Liver (tissue), 8 donors: ENCODE measurements at regions not wholly inside any gene's neighbourhood (a gene's known extent, or its start where the extent isn't known, plus 50 kb on each side); places are given as distances from the start of the nearest gene placed in this dataset.

ENCODE experiments used
- DNase-seq: peaks from one replicate; pipeline ENCODE4 v3.0.0-alpha.2; 2017; ENCODE audit warnings: low spot score
- H3K27ac ChIP-seq, 2 donors: one replicate each; pipeline ENCODE4 v1.7.0; 2013; ENCODE audit warnings: inconsistent platforms in 2 of 2, low read length in 2 of 2, control low read depth in 1 of 2, low read depth in 1 of 2, mild to moderate bottlenecking in 1 of 2
- H3K27me3 ChIP-seq, 4 donors: one replicate each; pipeline versions ENCODE4 v1.6.1 to v1.7.0; 2013; ENCODE audit warnings: low read length in 3 of 4, inconsistent platforms in 1 of 4, mild to moderate bottlenecking in 1 of 4, moderate library complexity in 1 of 4; ENCODE audit not compliant: control insufficient read depth in 4 of 4, insufficient read depth in 4 of 4
- H3K36me3 ChIP-seq, 4 donors: one replicate each; pipeline versions ENCODE4 v1.6.1 to v1.7.0; 2013; ENCODE audit warnings: low read length in 3 of 4, mild to moderate bottlenecking in 3 of 4, low read depth in 1 of 4, moderate library complexity in 1 of 4; ENCODE audit not compliant: control insufficient read depth in 4 of 4, insufficient read depth in 3 of 4
- H3K4me1 ChIP-seq, 4 donors: one replicate each; pipeline versions ENCODE4 v1.6.1 to v1.7.0; 2013; ENCODE audit warnings: low read length in 3 of 4, mild to moderate bottlenecking in 3 of 4, moderate library complexity in 1 of 4; ENCODE audit not compliant: control insufficient read depth in 4 of 4, insufficient read depth in 4 of 4
- H3K4me3 ChIP-seq, 3 donors: one replicate each; pipeline versions ENCODE4 v1.6.1 to v1.7.0; 2013; ENCODE audit warnings: low read length in 3 of 3, control low read depth in 1 of 3, low read depth in 1 of 3, mild to moderate bottlenecking in 1 of 3
- H3K9ac ChIP-seq, 2 donors: one replicate each; pipeline ENCODE4 v1.7.0; 2013; ENCODE audit warnings: low read length in 2 of 2, mild to moderate bottlenecking in 2 of 2, moderate library complexity in 2 of 2, control low read depth in 1 of 2, low read depth in 1 of 2
- H3K9me3 ChIP-seq, 4 donors: one replicate each; pipeline versions ENCODE4 v1.6.1 to v1.7.0; 2013; ENCODE audit warnings: low read length in 3 of 4; ENCODE audit not compliant: control insufficient read depth in 4 of 4
- ATF3 ChIP-seq: IDR thresholded peaks from 2 replicates; pipeline ENCODE4 v1.6.1; 2016; ENCODE audit warnings: antibody characterized with exemption
- FOXA2 ChIP-seq: IDR thresholded peaks from 2 replicates; pipeline ENCODE4 v1.6.1; 2016; ENCODE audit warnings: antibody characterized with exemption
- HNF4A ChIP-seq, 2 donors: conservative IDR thresholded peaks; 2 replicates each; pipeline ENCODE4 v1.6.1; 2016; ENCODE audit warnings: antibody characterized with exemption in 2 of 2, mild to moderate bottlenecking in 2 of 2
- JUND ChIP-seq, 2 donors: IDR thresholded peaks; 2 replicates each; pipeline ENCODE4 v1.6.1; 2016; ENCODE audit warnings: antibody characterized with exemption in 2 of 2
- NR2F2 ChIP-seq: IDR thresholded peaks from 2 replicates; pipeline ENCODE4 v1.6.1; 2016; ENCODE audit warnings: antibody characterized with exemption
- RAD21 ChIP-seq, 2 donors: IDR thresholded peaks; 2 replicates each; pipeline ENCODE4 v1.6.1; 2016; ENCODE audit warnings: antibody characterized with exemption in 2 of 2, mild to moderate bottlenecking in 2 of 2
- RXRA ChIP-seq, 2 donors: IDR thresholded peaks; 2 replicates each; pipeline ENCODE4 v1.6.1; 2017 to 2018; ENCODE audit warnings: antibody characterized with exemption in 2 of 2, mild to moderate bottlenecking in 1 of 2
- SP1 ChIP-seq: IDR thresholded peaks from 2 replicates; pipeline ENCODE4 v1.6.1; 2018; ENCODE audit warnings: antibody characterized with exemption, mild to moderate bottlenecking
- YY1 ChIP-seq: IDR thresholded peaks from 2 replicates; pipeline ENCODE4 v1.6.1; 2016; ENCODE audit warnings: antibody characterized with exemption, mild to moderate bottlenecking
- ZBTB33 ChIP-seq: IDR thresholded peaks from 2 replicates; pipeline ENCODE4 v1.6.1; 2016; ENCODE audit warnings: antibody characterized with exemption
- WGBS: extraction: QIAGEN DNeasy Blood & Tissue Kit; methylation state at CpG from one replicate; pipeline ENCODE4 v1.1.7; 2013; 5-methylcytosine and 5-hydroxymethylcytosine counted together
- TF ChIP-seq, protein P1 (sequence below): fragments of 150-350 bp; IDR thresholded peaks from 2 replicates; pipeline ENCODE4 v1.5.1; 2017; ENCODE audit warnings: improper control_type of control experiment, low read depth, low read length; ENCODE audit not compliant: missing input control
- TF ChIP-seq, protein P2 (sequence below): IDR thresholded peaks from 2 replicates; pipeline ENCODE4 v1.6.1; 2016; ENCODE audit warnings: antibody characterized with exemption
- donor health status: healthy.
- donor health status: healthy.
- donor health status: healthy.
- donor health status: healthy.
- donor health status: healthy.

- TF ChIP-seq RXRA (IDR thresholded peaks at IDR 0.05) (no peak), FOXA2 (no peak), YY1 (no peak)
- TF ChIP-seq, protein P1, sequence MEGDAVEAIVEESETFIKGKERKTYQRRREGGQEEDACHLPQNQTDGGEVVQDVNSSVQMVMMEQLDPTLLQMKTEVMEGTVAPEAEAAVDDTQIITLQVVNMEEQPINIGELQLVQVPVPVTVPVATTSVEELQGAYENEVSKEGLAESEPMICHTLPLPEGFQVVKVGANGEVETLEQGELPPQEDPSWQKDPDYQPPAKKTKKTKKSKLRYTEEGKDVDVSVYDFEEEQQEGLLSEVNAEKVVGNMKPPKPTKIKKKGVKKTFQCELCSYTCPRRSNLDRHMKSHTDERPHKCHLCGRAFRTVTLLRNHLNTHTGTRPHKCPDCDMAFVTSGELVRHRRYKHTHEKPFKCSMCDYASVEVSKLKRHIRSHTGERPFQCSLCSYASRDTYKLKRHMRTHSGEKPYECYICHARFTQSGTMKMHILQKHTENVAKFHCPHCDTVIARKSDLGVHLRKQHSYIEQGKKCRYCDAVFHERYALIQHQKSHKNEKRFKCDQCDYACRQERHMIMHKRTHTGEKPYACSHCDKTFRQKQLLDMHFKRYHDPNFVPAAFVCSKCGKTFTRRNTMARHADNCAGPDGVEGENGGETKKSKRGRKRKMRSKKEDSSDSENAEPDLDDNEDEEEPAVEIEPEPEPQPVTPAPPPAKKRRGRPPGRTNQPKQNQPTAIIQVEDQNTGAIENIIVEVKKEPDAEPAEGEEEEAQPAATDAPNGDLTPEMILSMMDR, result no peak
- H3K36me3 ChIP-seq, result no peaks in the 10 kb centered on the region
These were observed 431.4 kb upstream of the AGTR1 start for GRCh38 chr3:148266341-148266740.

GRCh38 chr3:148269816-148270215, 427.9 kb upstream of the AGTR1 start:
- H3K27me3 ChIP-seq, result peaks cover 0 to 3% (median under 1%) of the 10 kb centered on the region in 4 donors
- H3K36me3 ChIP-seq, result no peaks in the 10 kb centered on the region
- TF ChIP-seq JUND (IDR thresholded peaks at IDR 0.05) (no peak), FOXA2 (no peak), RAD21 (IDR thresholded peaks at IDR 0.05) (no peak), ATF3 (no peak), RXRA (IDR thresholded peaks at IDR 0.05) (no peak), ZBTB33 (no peak), NR2F2 (no peak), HNF4A (conservative IDR thresholded peaks at IDR 0.05) (no peak), SP1 (no peak)
- TF ChIP-seq, protein P2, sequence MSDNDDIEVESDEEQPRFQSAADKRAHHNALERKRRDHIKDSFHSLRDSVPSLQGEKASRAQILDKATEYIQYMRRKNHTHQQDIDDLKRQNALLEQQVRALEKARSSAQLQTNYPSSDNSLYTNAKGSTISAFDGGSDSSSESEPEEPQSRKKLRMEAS, result no peak
- TF ChIP-seq, protein P1, result no peak
- H3K27ac ChIP-seq, result no peak overlapping the region
- H3K9ac ChIP-seq, result no peak overlapping the region
- H3K4me3 ChIP-seq, result no peak overlapping the region
- no peak for DNase-seq
- H3K4me1 ChIP-seq, result no peaks in the 10 kb centered on the region
- H3K9me3 ChIP-seq, result no peaks in the 10 kb centered on the region

More at GRCh38 chr3:148266341-148266740, 431.4 kb upstream of the AGTR1 start:
- DNase-seq, result no peak
- H3K27ac ChIP-seq, result no peak overlapping the region
- H3K4me1 ChIP-seq, result peaks cover 0 to 5% (median 0%) of the 10 kb centered on the region in 4 donors
- H3K9ac ChIP-seq, result no peak overlapping the region
- no peaks in the 10 kb centered on the region for H3K9me3 ChIP-seq
- WGBS, result 94% methylated on average over 2 of the region's 2 CpGs
- H3K4me3 ChIP-seq, result no peak overlapping the region
- H3K27me3 ChIP-seq, result peaks cover 0 to 3% (median 0%) of the 10 kb centered on the region in 4 donors
